ENCODE measurements at regions not wholly inside any gene's neighbourhood (a gene's known extent, or its start where the extent isn't known, plus 50 kb on each side); places are given as distances from the start of the nearest gene placed in this dataset.

- Histone ChIP-seq H4K8ac (replicated peaks; ENCODE audit: insufficient read length, low read depth, low read length) (no peak overlapping the region), H4K5ac (ENCODE audit: insufficient read length, low read depth, low read length) (no peak overlapping the region), H3K4me2 (ENCODE audit: insufficient read depth, insufficient read length, low read length) (no peak overlapping the region), H2AFZ (ENCODE audit: low read length) (no peak overlapping the region), H2BK20ac (ENCODE audit: low read depth, low read length, poor library complexity, severe bottlenecking) (no peak overlapping the region), H2AK5ac (ENCODE audit: insufficient read length, low read length) (no peak overlapping the region), H2BK5ac (ENCODE audit: insufficient read length, low read length) (no peak overlapping the region), H3K9ac (ENCODE audit: extremely low read depth, insufficient read length, low read length) (no peak overlapping the region), H3K4ac (ENCODE audit: low read depth, low read length) (no peak overlapping the region), H3T11ph (ENCODE audit: low read length) (no peak overlapping the region), H3K27ac (ENCODE audit: insufficient read length, low read depth, low read length) (no peak overlapping the region), H3K4me1 (ENCODE audit: insufficient read depth, low read length) (no peaks in the 10 kb centered on the region), H3K14ac (ENCODE audit: insufficient read depth, low read length) (no peak overlapping the region), H4K20me1 (ENCODE audit: control insufficient read depth, insufficient read depth, insufficient read length) (no peaks in the 10 kb centered on the region), H3K23me2 (ENCODE audit: insufficient read length, low read depth, low read length, poor library complexity, severe bottlenecking) (no peaks in the 10 kb centered on the region), H3K27me3 (ENCODE audit: insufficient read depth, low read length) (no peaks in the 10 kb centered on the region), H3K18ac (ENCODE audit: insufficient read length, low read depth, low read length) (no peak overlapping the region), H3K23ac (ENCODE audit: insufficient read length, low read depth, low read length) (no peak overlapping the region), H3K79me1 (ENCODE audit: insufficient read depth, low read depth, low read length, poor library complexity, severe bottlenecking) (no peaks in the 10 kb centered on the region), H3K79me2 (ENCODE audit: insufficient read depth, low read length) (no peaks in the 10 kb centered on the region), H2BK15ac (ENCODE audit: low read depth, low read length) (no peak overlapping the region), H3K56ac (ENCODE audit: insufficient read length, low read depth, low read length) (no peak overlapping the region), H3K9me3 (ENCODE audit: control insufficient read depth, low read depth, low read length) (no peaks in the 10 kb centered on the region), H2BK120ac (ENCODE audit: low read depth, low read length, poor library complexity, severe bottlenecking) (no peak overlapping the region), H4K91ac (ENCODE audit: insufficient read length, low read depth, low read length) (no peak overlapping the region), H2BK12ac (ENCODE audit: insufficient read length, low read depth, low read length) (no peak overlapping the region)
- DNase-seq = no peak
- Mint-ChIP-seq H3K27ac (no peak overlapping the region), H3K9me3 (peaks cover 0 to 4% of the 10 kb centered on the region in 2 experiments; a peak in 2 of 5 replicates), H3K4me3 (no peak overlapping the region), H3K36me3 (ENCODE audit: insufficient read depth in 1 of 3, low read depth in 3 of 3) (peaks cover 0 to under 1% (median 0%) of the 10 kb centered on the region in 3 experiments; a peak in 1 of 7 replicates), H3K4me1 (peaks cover 0 to 3% of the 10 kb centered on the region in 2 experiments; a peak in 1 of 4 replicates), H3K27me3 (ENCODE audit: low read depth) (no peaks in the 10 kb centered on the region)
- TF ChIP-seq CTCF (conservative IDR thresholded peaks at IDR 0.05) = no peak
- WGBS (ENCODE audit: extremely low coverage, insufficient read length, low lambda C conversion rate) = no CpG with 5 or more reads among the region's 3 CpGs
Measured at GRCh38 chr12:17108877-17109541, 503.0 kb upstream of the LMO3 start.
